Activated B cell treated with CpG ODN at 0.5 μM for 24 hours (primary cell): ENCODE measurements at regions not wholly inside any gene's neighbourhood (a gene's known extent, or its start where the extent isn't known, plus 50 kb on each side); places are given as distances from the start of the nearest gene placed in this dataset.

Experiments used
- ATAC-seq: fragments of 200-7000 bp; cut with Tn5 transposase; one replicate; pipeline ENCODE4 v1.10.0; 2021; ENCODE audit warnings: low read depth, mild to moderate bottlenecking, moderate library complexity
- CTCF ChIA-PET: fragments of 350-600 bp; sonication (Branson Sonifier 250); formaldehyde crosslinking; loops from one replicate; lab custom pipeline; 2021; ENCODE audit warnings: antibody characterized with exemption; lab: Charles Lee
- POLR2A ChIA-PET: fragments of 350-600 bp; sonication (Branson Sonifier 250); formaldehyde crosslinking; loops from one replicate; lab custom pipeline; 2021; ENCODE audit warnings: antibody characterized with exemption; lab: Charles Lee
- DNase-seq: peaks from one replicate; pipeline ENCODE4 v3.0.0; 2022
- H3K27ac Mint-ChIP-seq: one replicate; pipeline ENCODE4 v1.8.0; 2020; ENCODE audit warnings: mixed read lengths
- H3K27me3 Mint-ChIP-seq: one replicate; pipeline ENCODE4 v1.8.0; 2021; ENCODE audit warnings: mixed read lengths
- H3K36me3 Mint-ChIP-seq: one replicate; pipeline ENCODE4 v1.8.0; 2021; ENCODE audit warnings: low read depth, mixed read lengths
- H3K4me1 Mint-ChIP-seq: one replicate; pipeline ENCODE4 v1.8.0; 2021; ENCODE audit warnings: mixed read lengths
- H3K4me3 Mint-ChIP-seq: one replicate; pipeline ENCODE4 v1.8.0; 2020; ENCODE audit warnings: mild to moderate bottlenecking, mixed read lengths
- H3K9me3 Mint-ChIP-seq: one replicate; pipeline ENCODE4 v1.8.0; 2020; ENCODE audit warnings: mixed read lengths
- CTCF ChIP-seq: fragments of 200-600 bp; IDR thresholded peaks from one replicate; pipeline ENCODE4 v1.8.0; 2022; ENCODE audit warnings: antibody characterized with exemption, mild to moderate bottlenecking
- intact Hi-C: fragments of 100-400 bp; cut with micrococcal nuclease; formaldehyde crosslinking; loops from one replicate; pipeline ENCODE4 v1.15.1; 2024

GRCh38 chr2:225867071-225867470 is 467.6 kb downstream of the NYAP2 start:
- no peak for DNase-seq
- CTCF ChIA-PET: no interaction called here
- H3K4me3 Mint-ChIP-seq: no peak overlapping the region
- no peak overlapping the region for H3K27ac Mint-ChIP-seq
- TF ChIP-seq CTCF: no peak
- no peak for ATAC-seq
- POLR2A ChIA-PET: no interaction called here
- peaks cover 2% of the 10 kb centered on the region for H3K27me3 Mint-ChIP-seq
- no peaks in the 10 kb centered on the region for H3K4me1 Mint-ChIP-seq
- no peaks in the 10 kb centered on the region for H3K36me3 Mint-ChIP-seq
- intact Hi-C loops: no loop called here
- no peaks in the 10 kb centered on the region for H3K9me3 Mint-ChIP-seq

GRCh38 chr2:225865468-225865867 is 466.0 kb downstream of the NYAP2 start:
- TF ChIP-seq CTCF: no peak
- intact Hi-C loops: no loop called here
- Mint-ChIP-seq H3K27me3 (peaks cover 2% of the 10 kb centered on the region), H3K4me3 (no peak overlapping the region), H3K9me3 (no peaks in the 10 kb centered on the region), H3K36me3 (no peaks in the 10 kb centered on the region), H3K27ac (no peak overlapping the region), H3K4me1 (no peaks in the 10 kb centered on the region)
- POLR2A ChIA-PET: no interaction called here
- CTCF ChIA-PET: no interaction called here
- no peak for DNase-seq
- no peak for ATAC-seq

- ATAC-seq (no peak), DNase-seq (no peak)
- no peak for TF ChIP-seq CTCF
- intact Hi-C loops: no loop called here
- no peak overlapping the region for H3K27ac Mint-ChIP-seq
- ChIA-PET POLR2A (no interaction called here), CTCF (no interaction called here)
- no peaks in the 10 kb centered on the region for H3K36me3 Mint-ChIP-seq
- no peaks in the 10 kb centered on the region for H3K4me1 Mint-ChIP-seq
- no peak overlapping the region for H3K4me3 Mint-ChIP-seq
- H3K27me3 Mint-ChIP-seq: peaks cover 2% of the 10 kb centered on the region
- no peaks in the 10 kb centered on the region for H3K9me3 Mint-ChIP-seq
Measured at GRCh38 chr2:225864394-225864793, 464.9 kb downstream of the NYAP2 start.

- intact Hi-C loops: no loop called here
- Mint-ChIP-seq H3K9me3 (no peaks in the 10 kb centered on the region), H3K4me1 (no peaks in the 10 kb centered on the region), H3K4me3 (no peak overlapping the region), H3K27ac (no peak overlapping the region), H3K27me3 (no peaks in the 10 kb centered on the region), H3K36me3 (no peaks in the 10 kb centered on the region)
- ChIA-PET POLR2A (no interaction called here), CTCF (no interaction called here)
- DNase-seq: no peak
- TF ChIP-seq CTCF: no peak
- no peak for ATAC-seq
Measured at GRCh38 chr2:225842939-225843338, 443.4 kb downstream of the NYAP2 start.

- POLR2A ChIA-PET: no interaction called here
- CTCF ChIA-PET: no interaction called here
- no peaks in the 10 kb centered on the region for H3K36me3 Mint-ChIP-seq
Measured at GRCh38 chr2:225841314-225841713, 441.8 kb downstream of the NYAP2 start.

More at GRCh38 chr2:225841314-225841713, 441.8 kb downstream of the NYAP2 start:
- intact Hi-C loops: no loop called here
- Mint-ChIP-seq H3K4me1 (no peaks in the 10 kb centered on the region), H3K4me3 (no peak overlapping the region), H3K27ac (no peak overlapping the region), H3K9me3 (no peaks in the 10 kb centered on the region), H3K27me3 (no peaks in the 10 kb centered on the region)
- ATAC-seq (no peak), DNase-seq (no peak)
- TF ChIP-seq CTCF: no peak
